Upper lobe of left lung (tissue), 6 donors: ENCODE measurements at regions not wholly inside any gene's neighbourhood (a gene's known extent, or its start where the extent isn't known, plus 50 kb on each side); places are given as distances from the start of the nearest gene placed in this dataset.

Experiments used
- ATAC-seq, 2 donors: fragments of 200-7000 bp; cut with Tn5 transposase; one replicate each; pipeline ENCODE4 v1.9.1; 2022; ENCODE audit warnings: mild to moderate bottlenecking in 2 of 2, moderate library complexity in 2 of 2; ENCODE audit not compliant: low FRiP score in 2 of 2
- DNase-seq, 2 donors: peaks; one replicate each; pipeline ENCODE4 v3.0.0-alpha.2; 2019 to 2020
- H3K27ac ChIP-seq, 4 donors: fragments of 200-600 bp; sonication (generic); one replicate each; pipeline ENCODE4 v1.5.1; 2016 to 2019
- H3K27me3 ChIP-seq, 4 donors: fragments of 200-600 bp; sonication (generic); one replicate each; pipeline ENCODE4 v1.5.1; 2017 to 2019
- H3K36me3 ChIP-seq, 4 donors: fragments of 200-600 bp; sonication (generic); one replicate each; pipeline ENCODE4 v1.5.1; 2016 to 2019
- H3K4me1 ChIP-seq, 4 donors: fragments of 200-600 bp; sonication (generic); one replicate each; pipeline ENCODE4 v1.5.1; 2018 to 2019
- H3K4me3 ChIP-seq, 4 donors: fragments of 200-600 bp; sonication (generic); one replicate each; pipeline ENCODE4 v1.5.1; 2017 to 2019; ENCODE audit warnings: mild to moderate bottlenecking in 2 of 4, moderate library complexity in 1 of 4
- H3K9me3 ChIP-seq, 4 donors: fragments of 200-600 bp; sonication (generic); one replicate each; pipeline ENCODE4 v1.5.1; 2018 to 2019
- CTCF ChIP-seq, 6 experiments: fragments of 450-650 bp in 4 of 6; fragments of 200-600 bp in 2 of 6; sonication (generic) in 2 of 6; IDR thresholded peaks; one replicate each; pipeline ENCODE4 v1.5.1; 2016 to 2019; ENCODE audit warnings: antibody characterized with exemption in 6 of 6
- EP300 ChIP-seq, 4 donors: sonication (generic); formaldehyde crosslinking; IDR thresholded peaks; one replicate each; pipeline ENCODE4 v1.5.1; 2017; ENCODE audit warnings: antibody characterized with exemption in 4 of 4, control low read depth in 2 of 4
- POLR2A ChIP-seq, 4 donors: fragments of 450-650 bp; IDR thresholded peaks; one replicate each; pipeline ENCODE4 v1.5.1; 2016 to 2017; ENCODE audit warnings: antibody characterized with exemption in 4 of 4, mild to moderate bottlenecking in 2 of 4
- POLR2AphosphoS5 ChIP-seq, 2 donors: sonication (generic); formaldehyde crosslinking; IDR thresholded peaks; one replicate each; pipeline ENCODE4 v1.5.1; 2017; ENCODE audit warnings: antibody characterized with exemption in 2 of 2
- WGBS, 2 donors: methylation state at CpG; one replicate each; pipeline ENCODE4 v1.1.5; 2017 to 2018; 5-methylcytosine and 5-hydroxymethylcytosine counted together
- donor health status: DM: no; HTN: no; CAD: no; lungs with moderate emphysema.
- donor health status: DM: no; HTN: yes; CAD: no; lungs with severe emphysema.

GRCh38 chr5:5667136-5667554, 244.7 kb downstream of the ICE1 start:
- 74 to 97% methylated on average over 3 of the region's 3 CpGs for WGBS, 2 donors
- DNase-seq (no peak), ATAC-seq (peak in 1 of 2 donors; percentile 23)
- Histone ChIP-seq H3K4me1 (no peaks in the 10 kb centered on the region), H3K27ac (no peak overlapping the region), H3K27me3 (no peaks in the 10 kb centered on the region), H3K4me3 (no peak overlapping the region), H3K36me3 (no peaks in the 10 kb centered on the region), H3K9me3 (no peaks in the 10 kb centered on the region)
- TF ChIP-seq POLR2A (IDR thresholded peaks at IDR 0.05) (no peak), POLR2AphosphoS5 (IDR thresholded peaks at IDR 0.05) (no peak), EP300 (IDR thresholded peaks at IDR 0.05) (no peak), CTCF (IDR thresholded peaks at IDR 0.05) (no peak)

- Histone ChIP-seq H3K9me3 (no peaks in the 10 kb centered on the region), H3K4me3 (no peak overlapping the region), H3K27ac (no peak overlapping the region), H3K27me3 (no peaks in the 10 kb centered on the region), H3K4me1 (no peaks in the 10 kb centered on the region), H3K36me3 (no peaks in the 10 kb centered on the region)
- TF ChIP-seq POLR2A (IDR thresholded peaks at IDR 0.05) (no peak), CTCF (IDR thresholded peaks at IDR 0.05) (no peak), POLR2AphosphoS5 (IDR thresholded peaks at IDR 0.05) (no peak), EP300 (IDR thresholded peaks at IDR 0.05) (no peak)
- WGBS, 2 donors, result 75 to 85% methylated on average over 7 of the region's 7 CpGs
- DNase-seq (no peak), ATAC-seq (no peak)
These were observed 243.9 kb downstream of the ICE1 start for GRCh38 chr5:5666369-5666768.

GRCh38 chr5:5666076-5666365, 243.5 kb downstream of the ICE1 start:
- WGBS, 2 donors, result 86 to 92% methylated on average over 2 of the region's 2 CpGs
- H3K27me3 ChIP-seq, result no peaks in the 10 kb centered on the region
- TF ChIP-seq EP300 (IDR thresholded peaks at IDR 0.05) (no peak), POLR2A (IDR thresholded peaks at IDR 0.05) (no peak), POLR2AphosphoS5 (IDR thresholded peaks at IDR 0.05) (no peak), CTCF (IDR thresholded peaks at IDR 0.05) (no peak)

GRCh38 chr5:5665225-5666075, 243.0 kb downstream of the ICE1 start:
- 83 to 87% methylated on average over 13 of the region's 13 CpGs for WGBS, 2 donors
- TF ChIP-seq POLR2AphosphoS5 (IDR thresholded peaks at IDR 0.05) (no peak), CTCF (IDR thresholded peaks at IDR 0.05) (no peak), POLR2A (IDR thresholded peaks at IDR 0.05) (no peak), EP300 (IDR thresholded peaks at IDR 0.05) (no peak)

More at GRCh38 chr5:5666076-5666365, 243.5 kb downstream of the ICE1 start:
- no peaks in the 10 kb centered on the region for H3K36me3 ChIP-seq
- no peak overlapping the region for H3K27ac ChIP-seq
- ATAC-seq, result no peak
- no peak overlapping the region for H3K4me3 ChIP-seq
- DNase-seq, result no peak
- H3K9me3 ChIP-seq, result no peaks in the 10 kb centered on the region
- H3K4me1 ChIP-seq, result no peaks in the 10 kb centered on the region

More at GRCh38 chr5:5665225-5666075, 243.0 kb downstream of the ICE1 start:
- H3K4me3 ChIP-seq, result no peak overlapping the region
- H3K27me3 ChIP-seq, result no peaks in the 10 kb centered on the region
- peak in 1 of 2 donors; percentile 80 for ATAC-seq
- H3K4me1 ChIP-seq, result no peaks in the 10 kb centered on the region
- no peaks in the 10 kb centered on the region for H3K9me3 ChIP-seq
- no peak overlapping the region for H3K27ac ChIP-seq
- no peak for DNase-seq
- no peaks in the 10 kb centered on the region for H3K36me3 ChIP-seq
